Loucy (cell line): ENCODE measurements at regions not wholly inside any gene's neighbourhood (a gene's known extent, or its start where the extent isn't known, plus 50 kb on each side); places are given as distances from the start of the nearest gene placed in this dataset.

Source experiments
- H2AFZ ChIP-seq: fragments of 200-600 bp; sonication (generic); 2 replicates; pipeline ENCODE4 v1.6.0; 2016; ENCODE audit warnings: antibody characterized with exemption, mild to moderate bottlenecking, low read length, moderate library complexity
- H3F3A ChIP-seq: fragments of 200-600 bp; 2 replicates; pipeline ENCODE4 v1.6.0; 2016; ENCODE audit warnings: antibody characterized with exemption, low read depth, mild to moderate bottlenecking
- H3K27me3 ChIP-seq: fragments of 200-600 bp; sonication (generic); 2 replicates; pipeline ENCODE4 v1.6.1; 2014; ENCODE audit warnings: low read length, mild to moderate bottlenecking; ENCODE audit not compliant: insufficient read depth, poor library complexity, severe bottlenecking
- H3K36me3 ChIP-seq: fragments of 200-600 bp; sonication (generic); 2 replicates; pipeline ENCODE4 v1.6.1; 2016; ENCODE audit warnings: low read length; ENCODE audit not compliant: insufficient read depth
- H3K4me1 ChIP-seq: fragments of 200-600 bp; sonication (generic); 2 replicates; pipeline ENCODE4 v1.5.1; 2014; ENCODE audit warnings: low read length, mild to moderate bottlenecking; ENCODE audit not compliant: insufficient read depth, poor library complexity, severe bottlenecking
- H3K4me2 ChIP-seq: fragments of 200-600 bp; sonication (generic); 2 replicates; pipeline ENCODE4 v1.6.0; 2014; ENCODE audit warnings: antibody characterized with exemption, low read length, low read depth, mild to moderate bottlenecking; ENCODE audit not compliant: poor library complexity, severe bottlenecking
- H3K4me3 ChIP-seq: fragments of 200-600 bp; sonication (generic); 2 replicates; pipeline ENCODE4 v1.5.1; 2014; ENCODE audit warnings: low read length, mild to moderate bottlenecking, mixed read lengths; ENCODE audit not compliant: poor library complexity, severe bottlenecking
- H3K79me2 ChIP-seq: fragments of 200-600 bp; sonication (generic); 2 replicates; pipeline ENCODE4 v1.6.1; 2014; ENCODE audit warnings: low read length; ENCODE audit not compliant: insufficient read depth
- H3K9ac ChIP-seq: fragments of 200-600 bp; sonication (generic); 2 replicates; pipeline ENCODE4 v1.6.0; 2014; ENCODE audit warnings: mild to moderate bottlenecking, low read depth, low read length, moderate library complexity; ENCODE audit not compliant: poor library complexity, severe bottlenecking
- H3K9me2 ChIP-seq: fragments of 200-600 bp; sonication (generic); replicated peaks from 2 replicates; pipeline ENCODE4 v1.6.1; 2016; ENCODE audit warnings: low read depth, low read length, mixed read lengths
- H3K9me3 ChIP-seq: fragments of 200-600 bp; sonication (generic); 2 replicates; pipeline ENCODE4 v1.6.1; 2014; ENCODE audit warnings: mild to moderate bottlenecking, antibody characterized with exemption, low read length, low read depth; ENCODE audit not compliant: insufficient read depth
- H4K20me1 ChIP-seq: fragments of 200-600 bp; sonication (generic); 2 replicates; pipeline ENCODE4 v1.6.0; 2014; ENCODE audit warnings: antibody characterized with exemption, low read length, mild to moderate bottlenecking; ENCODE audit not compliant: insufficient read depth, poor library complexity, severe bottlenecking
- EZH2phosphoT487 ChIP-seq: fragments of 200-600 bp; IDR thresholded peaks from 2 replicates; pipeline ENCODE4 v1.6.1; 2018; ENCODE audit warnings: antibody characterized with exemption, mild to moderate bottlenecking, moderate library complexity, borderline replicate concordance
- TF ChIP-seq, protein P1 (sequence below): fragments of 200-600 bp; sonication (generic); conservative IDR thresholded peaks from 2 replicates; pipeline ENCODE4 v1.5.1; 2014; ENCODE audit warnings: mild to moderate bottlenecking, antibody characterized with exemption, low read length

DNA sequence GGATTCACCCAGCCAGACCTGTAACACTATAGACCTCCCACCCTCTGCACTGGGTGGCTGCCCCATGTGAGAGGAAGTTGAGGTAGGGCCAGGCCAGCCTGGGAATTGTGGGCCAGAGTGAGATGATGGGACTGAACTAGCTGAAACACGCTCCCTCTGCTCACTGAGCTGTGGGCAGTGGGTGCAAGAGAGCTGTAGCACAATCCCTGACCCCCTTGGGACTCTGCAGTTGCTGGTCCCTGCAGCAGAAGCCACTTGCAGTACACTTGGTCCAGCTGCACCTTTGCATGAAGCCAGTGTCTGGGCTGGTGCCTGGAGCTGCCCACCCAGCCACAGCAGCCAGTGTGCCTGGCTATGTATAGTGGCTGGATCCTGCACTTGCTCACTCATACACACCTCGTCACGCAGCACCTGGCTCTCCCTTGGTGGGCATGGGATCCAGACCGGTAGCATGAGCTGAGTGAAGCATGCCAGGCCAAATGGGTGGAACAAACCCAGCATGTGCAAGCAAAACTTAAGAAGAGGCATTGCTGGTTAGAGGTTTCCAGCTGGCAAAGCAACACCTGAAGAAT is 805.7 kb upstream of the GBE1 start:
- Histone ChIP-seq H3K4me3 (no peak overlapping the region), H4K20me1 (no peaks in the 10 kb centered on the region)
- no peak for TF ChIP-seq EZH2phosphoT487
- TF ChIP-seq, protein P1, sequence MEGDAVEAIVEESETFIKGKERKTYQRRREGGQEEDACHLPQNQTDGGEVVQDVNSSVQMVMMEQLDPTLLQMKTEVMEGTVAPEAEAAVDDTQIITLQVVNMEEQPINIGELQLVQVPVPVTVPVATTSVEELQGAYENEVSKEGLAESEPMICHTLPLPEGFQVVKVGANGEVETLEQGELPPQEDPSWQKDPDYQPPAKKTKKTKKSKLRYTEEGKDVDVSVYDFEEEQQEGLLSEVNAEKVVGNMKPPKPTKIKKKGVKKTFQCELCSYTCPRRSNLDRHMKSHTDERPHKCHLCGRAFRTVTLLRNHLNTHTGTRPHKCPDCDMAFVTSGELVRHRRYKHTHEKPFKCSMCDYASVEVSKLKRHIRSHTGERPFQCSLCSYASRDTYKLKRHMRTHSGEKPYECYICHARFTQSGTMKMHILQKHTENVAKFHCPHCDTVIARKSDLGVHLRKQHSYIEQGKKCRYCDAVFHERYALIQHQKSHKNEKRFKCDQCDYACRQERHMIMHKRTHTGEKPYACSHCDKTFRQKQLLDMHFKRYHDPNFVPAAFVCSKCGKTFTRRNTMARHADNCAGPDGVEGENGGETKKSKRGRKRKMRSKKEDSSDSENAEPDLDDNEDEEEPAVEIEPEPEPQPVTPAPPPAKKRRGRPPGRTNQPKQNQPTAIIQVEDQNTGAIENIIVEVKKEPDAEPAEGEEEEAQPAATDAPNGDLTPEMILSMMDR: no peak

GRCh38 chr3:82562896-82563295 is 801.5 kb upstream of the GBE1 start:
- Histone ChIP-seq H3K27me3 (no peaks in the 10 kb centered on the region), H4K20me1 (no peaks in the 10 kb centered on the region), H3K36me3 (no peaks in the 10 kb centered on the region), H3F3A (no peaks in the 10 kb centered on the region), H2AFZ (no peak overlapping the region), H3K9me3 (no peaks in the 10 kb centered on the region), H3K9me2 (no peaks in the 10 kb centered on the region), H3K4me3 (no peak overlapping the region), H3K79me2 (no peaks in the 10 kb centered on the region), H3K4me1 (no peaks in the 10 kb centered on the region), H3K4me2 (no peak overlapping the region), H3K9ac (no peak overlapping the region)
- TF ChIP-seq EZH2phosphoT487: no peak
- TF ChIP-seq, protein P1: no peak

More for the DNA sequence above, 805.7 kb upstream of the GBE1 start:
- Histone ChIP-seq H3K36me3 (no peaks in the 10 kb centered on the region), H3K4me2 (no peak overlapping the region), H2AFZ (no peak overlapping the region), H3K9me3 (no peaks in the 10 kb centered on the region), H3K4me1 (no peaks in the 10 kb centered on the region), H3K79me2 (no peaks in the 10 kb centered on the region), H3K9ac (no peak overlapping the region), H3K9me2 (no peaks in the 10 kb centered on the region), H3K27me3 (no peaks in the 10 kb centered on the region), H3F3A (no peaks in the 10 kb centered on the region)

- H3K27me3 ChIP-seq: no peaks in the 10 kb centered on the region
- no peaks in the 10 kb centered on the region for H4K20me1 ChIP-seq
- no peaks in the 10 kb centered on the region for H3F3A ChIP-seq
- H3K79me2 ChIP-seq: no peaks in the 10 kb centered on the region
- no peak overlapping the region for H2AFZ ChIP-seq
- H3K9me2 ChIP-seq: no peaks in the 10 kb centered on the region
- no peak overlapping the region for H3K4me3 ChIP-seq
- TF ChIP-seq, protein P1: no peak
- TF ChIP-seq EZH2phosphoT487: no peak
- no peaks in the 10 kb centered on the region for H3K9me3 ChIP-seq
- no peaks in the 10 kb centered on the region for H3K36me3 ChIP-seq
- no peak overlapping the region for H3K4me2 ChIP-seq
- no peak overlapping the region for H3K9ac ChIP-seq
- H3K4me1 ChIP-seq: no peaks in the 10 kb centered on the region
These were observed 800.3 kb upstream of the GBE1 start for GRCh38 chr3:82561784-82562183.
